ENCODE measurements at regions not wholly inside any gene's neighbourhood (a gene's known extent, or its start where the extent isn't known, plus 50 kb on each side); places are given as distances from the start of the nearest gene placed in this dataset.

- no peak for DNase-seq (ENCODE audit: low spot score)
Observed at GRCh38 chr9:126125577-126125976, 201.1 kb upstream of the MVB12B start.

GRCh38 chr9:126125992-126126409 is 200.6 kb upstream of the MVB12B start:
- DNase-seq (ENCODE audit: low spot score): no peak

GRCh38 chr9:126126807-126127206 is 199.8 kb upstream of the MVB12B start:
- no peak for DNase-seq (ENCODE audit: low spot score)

GRCh38 chr9:126127591-126127990 is 199.0 kb upstream of the MVB12B start:
- DNase-seq (ENCODE audit: low spot score): no peak

- no peak for DNase-seq (ENCODE audit: low spot score)
Observed at GRCh38 chr9:126128494-126129142, 198.0 kb upstream of the MVB12B start.

- DNase-seq (ENCODE audit: low spot score): no peak
Observed at GRCh38 chr9:126131066-126132010, 195.3 kb upstream of the MVB12B start.

GRCh38 chr9:126132746-126133145 is 193.9 kb upstream of the MVB12B start:
- DNase-seq (ENCODE audit: low spot score): no peak

GRCh38 chr9:126144196-126144595 is 182.4 kb upstream of the MVB12B start:
- DNase-seq (ENCODE audit: low spot score): no peak

- no peak for DNase-seq (ENCODE audit: low spot score)
Observed at GRCh38 chr9:126144603-126145456, 181.8 kb upstream of the MVB12B start.

- no peak for DNase-seq (ENCODE audit: low spot score)
Observed at GRCh38 chr9:126145887-126146253, 180.8 kb upstream of the MVB12B start.

GRCh38 chr9:126146254-126147145 is 180.1 kb upstream of the MVB12B start:
- DNase-seq (ENCODE audit: low spot score): peak; percentile 10

GRCh38 chr9:126147186-126147935 is 179.3 kb upstream of the MVB12B start:
- no peak for DNase-seq (ENCODE audit: low spot score)

- no peak for DNase-seq (ENCODE audit: low spot score)
Observed at GRCh38 chr9:126147936-126148870, 178.4 kb upstream of the MVB12B start.

- DNase-seq (ENCODE audit: low spot score): no peak
Observed at GRCh38 chr9:126148994-126149393, 177.6 kb upstream of the MVB12B start.

GRCh38 chr9:126149661-126150060 is 177.0 kb upstream of the MVB12B start:
- no peak for DNase-seq (ENCODE audit: low spot score)

GRCh38 chr9:126150411-126151030 is 176.1 kb upstream of the MVB12B start:
- DNase-seq (ENCODE audit: low spot score): no peak

- DNase-seq (ENCODE audit: low spot score): no peak
Observed at GRCh38 chr9:126151031-126151685, 175.5 kb upstream of the MVB12B start.

- DNase-seq (ENCODE audit: low spot score): no peak
Observed at GRCh38 chr9:126151686-126152134, 174.9 kb upstream of the MVB12B start.

Data from kidney capillary endothelial cell (primary cell).